NT2/D1 (cell line): ENCODE measurements at regions not wholly inside any gene's neighbourhood (a gene's known extent, or its start where the extent isn't known, plus 50 kb on each side); places are given as distances from the start of the nearest gene placed in this dataset.

Experiments
- SUZ12 ChIP-seq: IDR thresholded peaks from 2 replicates; pipeline ENCODE4 v1.6.1; 2011; ENCODE audit not compliant: insufficient read length, insufficient read depth; ENCODE audit errors: extremely low read depth
- YY1 ChIP-seq: IDR thresholded peaks from 2 replicates; pipeline ENCODE4 v1.6.1; 2011; ENCODE audit not compliant: insufficient read length, insufficient read depth
- ZNF274 ChIP-seq: IDR thresholded peaks from 2 replicates; pipeline ENCODE4 v1.6.1; 2011; ENCODE audit warnings: mild to moderate bottlenecking, low read depth, low read length

- no peak for TF ChIP-seq ZNF274
- TF ChIP-seq YY1: no peak
- no peak for TF ChIP-seq SUZ12
These were observed 222.0 kb upstream of the STK26 start for GRCh38 chrX:131801066-131801465.
